GM18867 (cell line): ENCODE measurements at regions not wholly inside any gene's neighbourhood (a gene's known extent, or its start where the extent isn't known, plus 50 kb on each side); places are given as distances from the start of the nearest gene placed in this dataset.
"Not testable (repeated sequence)": the region's sequence is repeated elsewhere in the genome, so short reads cannot be mapped to it uniquely, and the experiment has no call there.

Experiments
- ATAC-seq: cut with Tn5 transposase; IDR thresholded peaks from one replicate; pipeline ENCODE4 v1.9.1; 2021; ENCODE audit warnings: mild to moderate bottlenecking, moderate library complexity; ENCODE audit not compliant: unreplicated experiment

GRCh38 chr3:82521657-82522056 lies 760.2 kb upstream of the GBE1 start:
- ATAC-seq = no peak

GRCh38 chr3:82520846-82521245 lies 759.4 kb upstream of the GBE1 start:
- peak; percentile 57 for ATAC-seq

GRCh38 chr3:82509951-82510603 lies 748.6 kb upstream of the GBE1 start:
- ATAC-seq = no peak

- no peak for ATAC-seq
Measured at GRCh38 chr3:82509106-82509842, 747.8 kb upstream of the GBE1 start.

DNA sequence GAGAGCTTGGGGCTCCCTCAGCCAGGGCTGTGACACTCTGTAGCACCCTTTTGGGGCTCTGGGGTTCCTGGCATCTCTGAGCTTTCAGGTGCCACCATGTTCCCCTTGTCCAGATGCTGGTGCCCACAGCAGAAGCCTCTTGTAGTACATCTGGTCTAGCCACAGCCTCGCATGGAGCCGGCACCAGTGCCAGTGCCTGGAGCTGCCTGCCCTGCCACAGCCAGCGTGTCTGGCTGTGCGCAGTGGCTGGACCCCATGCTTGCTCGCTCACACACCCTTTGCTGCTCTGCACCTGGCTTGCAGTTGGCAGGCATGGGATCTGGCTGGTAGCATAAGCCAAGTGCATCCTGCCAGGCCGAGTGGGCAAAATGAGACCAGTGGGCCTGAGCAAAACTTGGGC lies 744.8 kb upstream of the GBE1 start:
- ATAC-seq = no peak

DNA sequence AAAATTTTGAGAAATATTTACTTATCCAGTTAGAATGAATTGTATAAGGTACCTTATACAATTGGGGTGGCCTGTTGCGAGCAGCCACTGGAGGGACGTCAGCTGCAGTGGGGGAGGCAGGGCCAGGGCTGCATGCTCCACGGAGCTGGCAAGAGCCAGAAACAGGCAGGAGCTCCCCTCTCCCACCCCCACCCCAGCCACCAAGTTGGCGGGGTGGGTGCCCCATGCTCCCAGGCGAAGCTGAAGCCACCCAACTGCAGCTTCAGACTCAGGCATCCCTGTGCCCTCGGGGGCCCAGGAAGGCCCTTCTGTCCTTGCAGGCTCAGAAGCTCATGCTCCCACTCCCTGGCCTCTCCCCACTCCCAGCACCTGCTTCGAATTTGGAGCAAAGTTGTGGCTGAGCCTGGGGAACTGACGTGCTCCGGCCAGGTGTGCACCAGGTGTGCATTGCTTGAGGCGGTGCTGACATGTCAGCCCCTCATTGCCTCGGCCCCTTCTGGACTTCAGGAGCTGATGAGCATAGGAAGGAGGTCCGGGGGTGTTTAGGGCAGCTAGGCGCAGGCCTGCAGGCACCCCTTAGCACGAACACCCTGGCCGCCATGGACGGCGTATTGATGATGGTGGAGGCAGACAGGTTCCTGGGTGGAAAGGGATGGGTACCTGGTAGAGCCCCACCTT lies 743.8 kb upstream of the GBE1 start:
- no peak for ATAC-seq

DNA sequence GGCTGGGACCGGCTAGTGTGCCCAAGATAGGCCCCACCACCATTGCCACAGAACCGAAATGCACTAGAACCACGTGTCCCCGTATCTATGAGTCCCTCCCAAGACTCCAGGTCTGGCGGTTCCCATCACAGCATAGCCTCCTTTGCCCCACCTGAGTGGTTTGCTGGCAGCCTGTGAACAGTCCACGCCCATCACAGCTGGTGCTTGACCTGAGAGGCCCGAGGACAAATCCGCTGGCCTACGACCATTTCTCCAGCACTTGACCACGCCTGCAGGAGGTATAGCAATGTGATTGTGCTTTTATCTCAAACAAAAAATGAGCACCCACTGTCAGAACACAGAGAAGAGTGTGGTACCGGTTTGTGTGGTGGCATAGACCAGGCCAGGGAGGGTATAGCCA lies 736.7 kb upstream of the GBE1 start:
- no peak for ATAC-seq

- ATAC-seq = no peak
Measured at GRCh38 chr3:82496890-82497560, 735.6 kb upstream of the GBE1 start.

DNA sequence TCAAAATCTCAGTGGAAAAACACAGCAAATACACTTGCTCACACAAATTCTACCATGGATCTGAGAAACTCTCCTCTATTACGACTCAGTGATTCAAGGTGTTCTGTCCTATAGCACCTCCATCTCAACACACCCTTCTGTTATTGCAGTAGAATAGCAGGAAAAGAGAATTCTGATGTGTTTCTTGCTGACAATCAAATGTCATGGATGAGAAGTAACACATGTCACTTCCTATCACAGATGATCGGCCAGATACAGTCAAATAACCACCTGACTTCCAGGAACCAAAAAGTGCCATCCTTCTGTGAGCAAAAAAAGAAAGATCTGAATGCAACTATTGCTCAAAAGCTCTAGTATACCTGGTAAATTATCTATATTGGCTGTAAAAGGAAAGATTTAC lies 734.2 kb upstream of the GBE1 start:
- no peak for ATAC-seq

- no peak for ATAC-seq
Measured at GRCh38 chr3:82494977-82495489, 733.6 kb upstream of the GBE1 start.

DNA sequence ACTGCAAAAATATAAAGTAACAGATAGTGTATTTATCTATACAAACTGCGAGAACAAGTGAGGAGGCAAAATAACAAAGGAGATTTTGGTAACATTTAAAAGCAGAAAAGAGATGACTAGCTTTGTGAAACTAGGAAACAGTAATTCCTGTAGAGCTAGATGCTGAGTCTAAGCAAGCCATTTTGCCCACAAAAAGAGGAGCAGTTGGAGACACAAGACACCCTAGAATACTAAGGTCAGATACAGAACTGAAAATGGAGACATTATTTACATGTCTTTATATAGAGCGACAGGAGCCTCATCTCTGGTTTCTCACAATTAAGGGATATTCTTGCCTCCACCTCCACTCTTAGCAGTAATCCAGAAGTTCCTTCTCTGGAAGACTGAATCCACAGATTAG lies 732.4 kb upstream of the GBE1 start:
- peak; percentile 47 for ATAC-seq

GRCh38 chr3:82475306-82475705 lies 713.9 kb upstream of the GBE1 start:
- ATAC-seq = no peak

DNA sequence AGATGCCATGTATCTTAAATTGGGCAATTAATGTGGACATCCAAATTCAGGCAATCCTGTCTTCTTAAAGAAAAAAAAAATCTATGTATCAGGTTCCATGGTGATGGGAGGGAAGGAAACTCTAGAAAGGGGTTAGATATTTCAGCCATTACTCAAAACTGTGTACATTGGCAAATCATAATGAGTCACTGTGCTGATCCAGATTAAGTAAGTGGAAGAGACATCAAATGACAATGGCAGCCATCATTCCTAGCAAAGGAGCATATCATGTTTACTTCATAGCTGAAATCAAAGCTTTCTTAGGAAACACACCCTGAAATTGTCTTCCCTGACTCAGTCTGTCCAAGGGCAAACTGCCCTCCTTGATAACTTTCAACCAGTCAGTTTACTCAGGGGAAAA lies 713.3 kb upstream of the GBE1 start:
- ATAC-seq = no peak

DNA sequence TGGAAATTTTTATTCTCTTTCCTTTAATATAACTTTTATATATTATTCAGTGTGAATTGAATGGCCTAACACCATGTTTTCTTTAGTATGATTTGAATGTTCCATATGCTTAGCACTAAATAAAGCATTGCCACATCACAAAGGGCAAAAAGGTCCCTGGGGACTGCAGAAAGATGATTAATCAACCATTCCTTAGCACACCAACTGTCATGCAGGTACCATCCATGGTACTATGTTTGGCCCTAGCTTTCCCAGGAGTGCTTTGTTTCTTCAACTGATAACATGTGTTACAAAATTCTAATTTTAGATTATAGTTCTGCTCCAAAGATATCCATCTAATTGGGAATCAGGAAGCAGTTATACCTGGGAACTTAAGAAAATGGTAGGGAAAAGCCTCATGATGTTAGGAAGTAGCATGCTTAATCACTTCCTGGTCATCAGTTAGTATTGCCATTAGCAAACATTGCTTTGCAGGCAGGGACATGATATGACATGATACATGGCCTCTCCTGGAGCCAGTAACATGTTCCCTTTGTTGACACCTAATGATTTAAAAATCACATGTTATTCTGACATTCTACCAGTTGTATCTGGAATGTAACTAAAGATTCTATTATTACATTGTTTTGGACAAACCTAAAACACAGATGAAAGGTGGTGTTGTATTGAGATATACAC lies 712.6 kb upstream of the GBE1 start:
- ATAC-seq = no peak

GRCh38 chr3:82467051-82467450 lies 705.6 kb upstream of the GBE1 start:
- no peak for ATAC-seq

DNA sequence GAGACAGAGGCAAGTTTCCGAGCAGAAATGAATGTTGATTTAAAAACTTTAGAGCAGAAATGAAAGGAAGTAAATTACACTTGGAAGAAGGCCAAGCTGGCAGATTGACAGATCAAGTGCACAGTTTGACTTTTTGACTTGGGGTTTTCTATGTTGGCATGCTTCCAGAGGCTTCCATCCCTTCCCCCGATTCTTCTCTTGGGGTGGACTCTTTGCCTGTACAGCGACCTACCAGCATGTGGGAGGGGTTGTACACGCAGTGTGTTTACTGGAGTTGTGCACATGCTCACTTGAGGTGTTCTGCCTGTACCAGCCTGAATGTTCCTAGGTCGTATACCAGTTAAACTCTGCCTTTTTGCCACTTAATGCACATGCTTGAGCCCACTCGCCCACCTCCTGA lies 701.5 kb upstream of the GBE1 start:
- ATAC-seq = no peak

DNA sequence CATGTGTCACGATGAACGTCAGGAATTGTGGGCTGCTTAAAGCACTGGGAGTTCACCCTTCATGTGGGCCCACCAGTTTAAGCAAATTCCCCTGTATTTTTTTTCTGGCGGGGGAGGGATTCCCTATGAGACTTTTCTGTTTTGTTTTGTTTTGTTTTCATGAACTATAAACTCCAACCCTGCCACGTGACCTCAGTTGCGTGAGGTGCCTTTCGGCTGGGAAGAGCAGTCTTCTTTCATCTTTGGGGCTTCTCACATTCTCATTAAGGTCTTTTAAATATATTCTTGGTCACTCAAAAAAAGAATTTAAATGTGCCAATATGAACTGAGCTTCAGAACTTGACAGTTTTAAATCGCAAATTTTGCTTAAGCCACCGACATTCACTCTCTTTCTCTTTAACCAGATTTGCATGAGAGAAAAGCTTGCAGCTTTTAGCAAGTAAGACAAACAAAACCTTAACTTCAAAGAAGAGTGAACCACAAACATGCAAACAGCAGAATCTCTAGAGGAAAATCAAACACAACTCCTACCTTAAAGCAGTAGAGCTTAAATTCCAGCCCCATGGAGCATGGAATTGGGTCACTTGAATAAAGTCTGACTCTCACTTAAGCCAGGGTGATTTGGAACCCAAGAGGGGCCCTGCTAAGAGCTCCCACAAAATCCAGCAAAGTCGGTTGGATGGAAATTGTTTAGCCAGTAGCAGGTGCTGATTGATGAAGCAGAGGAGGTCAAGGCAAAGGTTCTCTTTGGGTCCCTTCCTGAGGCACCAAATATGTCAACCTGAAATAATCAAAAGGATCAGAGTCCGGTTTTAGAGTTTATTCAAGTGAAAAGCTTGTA lies 699.8 kb upstream of the GBE1 start:
- no peak for ATAC-seq

GRCh38 chr3:82448320-82448719 lies 686.9 kb upstream of the GBE1 start:
- ATAC-seq = no peak

GRCh38 chr3:82428821-82429220 lies 667.4 kb upstream of the GBE1 start:
- not testable (repeated sequence) for ATAC-seq

- no peak for ATAC-seq
Measured at GRCh38 chr3:82424031-82424339, 662.5 kb upstream of the GBE1 start.
